Suppressor macrophage (primary cell): ENCODE measurements at regions not wholly inside any gene's neighbourhood (a gene's known extent, or its start where the extent isn't known, plus 50 kb on each side); places are given as distances from the start of the nearest gene placed in this dataset.

Experiments
- DNase-seq, 4 experiments: peaks; one replicate each; pipeline ENCODE4 v3.0.0-alpha.2; 2020 to 2022

DNA sequence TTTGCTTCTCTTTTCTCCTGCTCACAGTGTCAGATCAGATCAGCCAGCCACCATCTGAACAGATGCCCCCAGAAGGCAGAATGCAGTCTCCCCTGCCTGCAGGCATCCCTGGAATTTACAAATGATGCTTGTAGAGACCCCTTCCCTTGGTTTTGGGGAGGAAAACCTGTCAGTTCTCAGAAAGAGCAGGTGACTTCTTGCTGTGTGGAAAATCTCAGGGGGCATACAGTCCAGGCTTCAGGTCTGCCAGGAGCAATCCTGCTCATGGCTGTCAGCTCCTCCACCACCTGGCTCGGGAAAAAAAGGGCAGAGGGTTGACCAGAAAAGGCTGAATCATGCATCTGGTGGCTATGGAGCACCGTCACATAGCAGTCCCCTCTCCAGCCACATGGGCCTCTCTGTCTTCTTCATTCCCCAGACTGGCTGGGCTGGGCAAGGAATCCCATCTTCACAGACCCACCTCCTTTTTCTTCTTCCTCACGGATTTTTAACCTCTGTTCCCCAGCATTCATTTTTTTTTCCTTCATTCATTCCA, 107.0 kb downstream of the KCNF1 start:
- no peak for DNase-seq

DNA sequence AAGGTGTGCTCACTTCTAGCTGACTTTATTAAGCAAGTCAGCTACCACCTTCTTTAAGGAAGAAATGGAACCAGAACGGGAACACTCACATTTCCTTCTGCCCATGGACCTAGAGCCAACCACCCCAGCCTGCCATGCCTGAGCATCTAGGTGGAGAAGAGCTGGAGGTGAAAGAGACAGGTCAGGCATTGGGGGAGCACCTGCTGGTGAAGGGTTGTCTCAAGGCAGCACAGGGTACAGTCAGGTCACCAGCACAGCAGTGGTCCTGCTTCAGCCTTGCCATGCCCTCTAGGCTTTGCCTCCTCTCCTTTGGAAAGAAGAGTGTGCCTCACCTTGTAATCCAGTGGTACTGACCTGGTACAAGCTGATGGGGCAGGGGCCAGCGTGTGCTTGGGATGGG, 107.9 kb downstream of the KCNF1 start:
- DNase-seq = no peak

DNA sequence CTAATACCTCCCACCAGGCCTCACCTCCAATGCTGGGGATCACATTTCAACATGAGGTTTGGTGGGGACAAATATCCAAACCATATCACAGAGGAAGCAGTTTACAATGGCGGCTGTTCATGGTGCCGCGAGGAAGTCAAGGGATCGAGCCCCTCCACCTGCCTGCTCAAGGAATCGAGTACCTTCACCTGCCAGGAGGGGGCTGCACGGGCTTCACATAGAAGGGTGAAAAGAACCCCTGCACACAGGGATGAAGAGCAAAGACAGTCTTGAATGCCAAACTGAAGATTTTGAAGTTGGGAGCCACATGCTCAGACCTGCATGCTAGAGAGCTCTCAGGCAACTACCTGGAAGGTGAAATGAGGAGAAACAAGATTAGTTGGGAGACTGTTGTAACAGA, 110.3 kb downstream of the KCNF1 start:
- no peak for DNase-seq

DNA sequence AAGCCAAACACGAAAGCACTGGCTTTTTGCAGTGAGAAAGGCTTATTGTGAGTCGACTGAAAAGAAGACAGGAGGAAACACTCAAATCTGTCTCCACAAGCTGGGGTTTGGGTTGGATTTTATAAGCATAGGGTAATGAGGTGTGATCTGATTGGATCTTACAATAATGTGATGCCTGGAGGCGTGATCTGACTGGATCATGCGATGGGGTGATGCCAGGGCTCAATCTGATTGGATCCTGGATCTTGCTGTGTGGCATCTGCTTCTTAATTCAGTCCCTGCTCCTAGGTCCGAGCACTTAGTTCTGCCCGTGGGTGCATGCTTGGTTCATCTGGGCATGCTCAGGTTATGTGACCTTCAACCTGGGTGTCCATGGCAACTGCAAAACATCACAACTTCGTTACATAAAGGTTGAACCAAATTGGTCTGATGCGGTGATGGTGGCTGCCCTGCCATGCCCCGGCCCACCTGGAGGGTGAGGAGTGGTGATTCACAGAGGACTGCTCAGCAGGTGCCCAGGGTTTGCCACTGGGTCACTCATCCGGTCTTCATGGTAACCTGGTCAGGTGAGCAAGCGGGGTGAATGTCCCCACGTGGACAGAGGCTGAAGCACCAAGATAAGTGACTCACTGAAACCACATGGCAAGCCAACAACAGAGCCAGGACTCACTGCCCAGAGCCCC, 111.0 kb downstream of the KCNF1 start:
- DNase-seq = no peak

DNA sequence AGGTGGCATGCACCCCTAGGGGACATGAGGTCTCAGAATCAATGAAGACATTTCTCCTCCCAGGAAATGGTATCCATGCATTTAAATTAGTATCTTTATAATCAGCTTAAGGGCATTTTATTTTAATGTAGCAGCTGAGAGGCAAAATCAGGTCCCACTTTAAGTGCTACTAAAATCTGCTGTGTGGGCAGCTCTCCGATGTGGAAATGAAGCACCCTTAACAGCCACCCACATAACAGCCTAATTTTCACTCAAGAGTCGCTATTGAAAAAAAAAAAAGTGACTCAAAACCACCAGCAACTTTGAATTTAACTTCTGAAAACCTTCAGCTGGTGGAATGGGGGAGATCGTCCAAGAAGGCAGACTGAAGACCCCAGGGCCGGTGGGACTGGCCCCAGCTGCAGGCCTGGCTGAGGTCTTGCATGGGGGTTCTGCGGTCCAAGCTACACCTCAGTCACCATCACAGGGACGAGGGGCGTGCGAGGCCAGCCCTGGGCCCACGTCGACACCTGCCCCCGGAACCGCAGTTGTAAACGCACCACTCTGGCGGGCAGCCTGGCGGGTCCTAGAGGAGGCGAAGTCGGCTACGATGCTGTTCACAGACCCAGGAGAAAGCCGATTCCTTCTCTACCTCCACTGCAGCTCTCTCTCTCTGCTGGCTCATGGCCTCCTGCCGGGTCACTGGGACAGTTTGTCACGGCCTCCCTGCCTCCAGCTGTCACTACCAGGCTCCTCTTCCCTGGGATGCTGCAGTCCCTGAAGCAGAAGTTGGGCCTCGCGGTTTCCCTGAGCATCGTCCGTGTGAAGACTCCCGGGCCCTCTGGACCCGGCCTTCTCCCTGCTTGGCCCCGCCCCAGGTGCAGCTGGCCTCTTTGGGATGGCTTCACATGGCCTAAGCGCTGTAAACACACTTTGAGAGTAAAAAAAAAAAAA, 111.9 kb downstream of the KCNF1 start:
- no peak for DNase-seq

DNA sequence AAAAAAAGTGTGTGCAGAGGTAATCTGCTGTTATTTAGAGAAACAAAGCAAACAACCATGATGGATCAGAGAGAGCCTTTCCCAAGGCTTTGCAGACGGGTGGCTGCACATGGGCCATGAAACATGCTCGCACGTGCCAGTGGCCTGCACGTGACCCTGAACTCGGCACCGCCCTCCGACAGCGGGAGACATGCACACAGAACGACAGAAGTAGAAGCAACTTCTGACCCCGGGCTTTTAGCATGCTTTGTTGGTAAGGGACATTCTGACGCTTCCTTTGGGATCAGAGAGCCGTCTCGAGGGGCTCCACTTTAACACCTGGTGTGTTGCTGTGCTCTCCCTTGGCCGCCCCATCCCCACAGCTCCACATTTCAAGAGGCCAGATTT, 112.5 kb downstream of the KCNF1 start:
- no peak for DNase-seq

DNA sequence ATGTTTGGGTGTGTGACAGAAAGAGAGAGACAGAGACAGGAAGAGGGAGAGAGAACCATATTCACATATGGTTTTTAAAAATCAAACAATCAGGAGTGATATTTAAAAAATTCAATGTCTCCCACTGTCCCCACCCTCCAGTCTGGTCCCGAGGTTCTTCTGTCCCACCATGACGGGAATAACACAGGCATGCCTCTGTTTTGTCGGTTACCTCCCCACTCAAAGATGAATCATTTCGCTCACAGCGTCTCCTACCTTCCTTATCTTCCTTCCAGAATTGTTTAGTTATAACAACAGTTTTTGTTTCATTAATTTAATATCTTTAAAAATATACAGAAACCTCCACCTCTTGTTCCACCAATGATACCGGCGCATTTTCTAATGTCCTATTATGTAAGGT, 113.0 kb downstream of the KCNF1 start:
- no peak for DNase-seq

DNA sequence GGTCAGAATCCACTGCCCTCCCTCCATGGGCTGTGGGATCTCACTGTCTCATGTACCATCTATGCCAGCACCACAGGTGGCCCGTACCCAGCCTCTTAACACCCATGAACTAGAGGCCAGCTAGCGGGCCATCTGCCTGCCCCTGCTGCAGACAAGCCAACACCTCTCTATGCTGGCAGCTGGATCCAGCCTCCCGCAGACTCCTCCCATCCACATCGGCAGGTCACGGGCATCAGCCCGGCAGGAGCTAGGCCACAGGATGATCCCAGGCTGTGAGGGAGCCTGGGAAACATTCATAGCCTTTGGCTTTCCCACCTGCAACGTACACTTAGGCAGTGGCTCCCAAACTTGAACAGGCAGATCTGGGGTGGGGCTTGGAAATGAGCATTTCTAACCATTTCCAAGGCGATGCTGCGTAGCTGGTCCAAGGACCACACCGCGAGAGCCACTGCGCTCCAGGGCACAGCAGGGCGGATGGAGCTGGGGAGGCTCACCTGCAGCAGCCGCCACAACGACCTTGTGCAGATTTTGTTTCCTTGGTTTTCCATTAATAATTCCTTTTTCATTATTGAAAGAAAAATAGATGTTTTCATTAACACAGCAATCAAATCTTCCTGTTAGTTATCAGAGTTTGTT, 114.7 kb downstream of the KCNF1 start:
- DNase-seq = no peak

DNA sequence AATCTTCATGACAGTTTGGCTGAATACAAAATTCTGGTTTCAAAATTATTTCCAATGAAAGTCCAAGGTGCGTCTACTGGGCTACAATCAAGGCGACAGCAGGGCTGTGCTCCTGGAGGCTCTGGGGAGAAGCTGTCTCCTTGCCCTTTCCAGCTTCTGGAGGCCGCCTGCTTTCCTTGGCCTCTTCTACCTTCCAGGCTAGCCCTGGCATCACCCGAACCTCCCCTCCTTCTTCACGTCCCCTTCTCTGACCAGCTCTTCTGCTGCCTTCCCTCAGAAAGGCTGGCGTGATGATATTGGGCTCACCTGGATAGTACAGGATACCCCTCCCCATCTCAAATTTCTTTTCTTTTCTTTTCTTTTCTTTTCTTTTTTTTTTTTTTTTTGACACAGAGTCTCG, 115.5 kb downstream of the KCNF1 start:
- no peak for DNase-seq

DNA sequence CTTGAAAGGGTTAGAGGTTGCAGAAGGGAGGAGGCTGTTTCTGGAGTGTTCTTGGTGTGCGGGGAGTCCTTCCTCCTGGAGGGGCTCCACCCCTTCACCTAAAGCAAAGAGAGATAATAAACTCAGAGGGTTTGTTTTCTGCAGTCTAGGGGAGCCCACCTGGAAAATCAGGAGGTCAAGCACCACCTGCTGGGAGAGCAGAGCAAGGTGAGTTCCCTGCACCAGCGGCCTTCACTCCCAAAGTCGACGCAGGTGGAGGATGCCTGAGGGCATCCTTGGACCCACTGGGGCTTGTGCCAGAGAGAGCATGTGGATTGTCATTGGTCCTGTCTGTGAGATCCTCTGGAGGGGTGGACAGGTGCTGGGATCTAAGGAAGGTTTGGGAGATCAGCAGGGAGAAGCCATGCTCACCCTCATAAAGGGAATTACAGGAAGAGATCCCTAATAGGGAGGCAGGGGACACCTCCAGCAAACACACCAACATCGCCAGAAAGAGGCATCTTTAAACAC, 116.7 kb downstream of the KCNF1 start:
- DNase-seq = no peak

DNA sequence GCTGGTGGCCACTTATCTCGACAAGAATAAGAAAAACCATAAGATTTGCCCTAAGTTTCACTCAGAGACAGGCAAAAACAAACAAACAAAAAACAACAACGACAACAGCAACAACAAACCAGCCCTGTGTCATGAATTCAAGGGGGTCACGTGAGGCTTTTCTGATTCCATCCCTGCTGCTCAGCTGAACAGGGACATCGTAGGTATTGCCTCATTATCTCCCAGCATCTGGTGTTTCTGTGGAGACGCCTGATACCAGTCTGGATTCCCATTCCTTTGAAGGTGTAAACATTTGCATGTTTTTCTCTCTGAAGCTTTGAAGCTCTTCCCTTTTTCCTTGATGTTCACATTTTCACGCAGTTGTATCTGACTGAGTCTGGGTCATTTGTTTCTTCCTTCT, 117.4 kb downstream of the KCNF1 start:
- DNase-seq = no peak

DNA sequence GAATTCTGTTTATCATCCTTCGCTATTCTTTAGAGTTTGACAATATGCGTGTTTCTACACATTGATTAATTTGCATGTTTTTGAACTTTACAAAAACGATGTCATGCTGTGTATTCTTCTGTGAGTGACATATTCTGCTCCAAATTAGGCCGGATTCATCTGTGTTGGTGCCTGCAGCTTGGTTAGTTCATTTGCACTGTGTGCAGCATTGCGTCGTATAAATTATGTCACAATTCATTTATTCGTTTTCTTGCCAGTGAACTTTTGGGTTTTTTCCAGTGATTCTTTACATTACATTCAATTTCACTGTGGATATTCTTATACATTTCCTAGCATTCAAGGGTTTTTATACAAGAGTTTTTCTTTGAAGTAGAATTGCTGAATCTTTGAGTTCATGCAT, 118.3 kb downstream of the KCNF1 start:
- DNase-seq = no peak

DNA sequence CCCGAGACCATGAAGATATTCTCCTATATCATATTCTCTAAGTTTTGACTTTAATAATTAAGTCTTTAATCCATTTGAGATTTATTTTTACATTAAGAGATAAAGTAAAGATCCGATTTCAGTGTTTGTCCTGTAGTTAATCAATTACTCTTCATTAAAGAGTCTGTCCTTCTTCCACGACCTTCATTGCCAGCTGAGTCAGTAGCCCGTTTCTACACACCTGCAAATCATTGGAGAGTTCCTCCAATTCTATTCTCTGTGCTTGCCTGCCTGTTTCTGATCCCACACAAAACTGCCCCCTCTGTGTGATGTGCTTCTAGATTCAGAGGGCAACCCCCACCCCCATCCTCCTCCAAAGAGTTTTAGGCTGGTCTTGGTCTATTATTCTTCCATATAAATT, 119.2 kb downstream of the KCNF1 start:
- no peak for DNase-seq

DNA sequence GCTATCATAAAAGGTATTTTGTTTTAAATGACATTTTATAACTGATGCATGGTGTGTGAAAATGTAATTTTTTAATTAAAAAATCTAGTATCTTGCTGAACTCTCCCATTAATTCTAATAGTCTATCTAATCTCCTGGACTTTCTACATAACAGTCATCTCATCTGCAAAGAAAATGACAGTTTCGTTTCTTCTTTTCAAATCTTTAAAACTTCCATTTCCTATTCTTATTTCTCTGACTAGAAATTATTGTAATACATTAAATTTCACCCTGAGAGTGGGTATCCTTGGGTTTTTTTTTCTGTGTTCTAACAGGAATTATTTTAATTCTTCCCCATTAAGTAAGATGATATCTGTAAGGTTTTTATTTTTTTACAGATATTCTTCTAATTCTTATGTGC, 120.1 kb downstream of the KCNF1 start:
- peak in 2 of 4 experiments; percentile 11 to 34 for DNase-seq

DNA sequence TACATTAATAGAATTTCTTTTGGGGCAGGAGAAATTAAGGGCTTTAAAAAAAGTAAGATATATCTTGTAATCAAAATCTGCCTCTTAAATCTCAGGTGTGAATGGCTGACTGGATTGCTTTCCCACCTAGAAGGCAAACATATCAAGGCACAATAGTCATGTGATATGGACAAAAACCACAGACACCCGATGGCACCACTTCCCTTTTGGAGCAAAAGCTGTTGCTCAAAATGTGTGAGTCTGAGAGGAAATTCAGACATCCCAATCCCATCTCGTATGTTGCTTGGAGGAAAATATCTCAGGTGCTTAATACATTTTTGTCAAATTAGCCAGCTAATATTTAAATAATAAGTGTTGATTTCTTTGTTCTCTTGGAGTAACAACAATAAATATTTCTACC, 120.7 kb downstream of the KCNF1 start:
- DNase-seq = peak; percentile 39 to 62 (median 46)

DNA sequence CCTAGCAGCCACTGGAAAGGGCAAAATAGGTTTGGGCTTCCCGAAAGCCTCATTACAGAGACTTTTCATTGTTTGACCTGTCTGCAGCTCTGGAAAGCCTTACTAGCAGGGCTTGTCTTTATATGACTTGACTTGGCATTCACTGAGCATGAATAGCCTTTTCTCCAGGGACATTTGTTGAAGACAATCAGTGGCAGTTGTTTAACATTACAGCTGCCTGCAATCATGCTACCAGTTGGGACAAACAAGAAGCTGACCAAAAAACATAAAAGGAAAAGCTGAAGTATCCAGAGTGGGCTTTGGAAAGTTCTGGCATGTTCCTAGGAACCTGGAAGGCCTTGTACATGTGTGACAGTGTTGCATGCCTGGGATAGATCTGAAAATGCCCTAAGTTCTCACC, 121.4 kb downstream of the KCNF1 start:
- DNase-seq = no peak

DNA sequence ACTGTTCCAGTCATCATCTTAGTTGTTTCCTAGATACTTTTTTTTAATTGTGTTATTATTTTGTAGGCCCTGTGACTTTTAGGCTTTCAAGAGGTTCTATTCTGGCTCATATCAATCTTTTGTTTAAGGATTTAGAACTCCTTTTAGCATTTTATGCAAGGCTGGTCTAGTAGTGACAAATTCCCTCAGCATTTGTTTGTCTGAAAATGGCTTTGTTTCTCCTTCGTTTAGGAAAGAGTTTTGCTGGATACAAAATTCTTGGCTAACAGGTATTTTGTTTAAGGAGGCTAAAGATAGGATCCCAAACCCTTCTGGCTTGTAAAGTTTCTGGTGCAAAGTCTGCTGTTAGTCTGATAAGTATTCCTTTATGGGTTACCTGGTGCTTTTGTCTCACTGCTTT, 116.6 kb upstream of the SLC66A3 start:
- no peak for DNase-seq

DNA sequence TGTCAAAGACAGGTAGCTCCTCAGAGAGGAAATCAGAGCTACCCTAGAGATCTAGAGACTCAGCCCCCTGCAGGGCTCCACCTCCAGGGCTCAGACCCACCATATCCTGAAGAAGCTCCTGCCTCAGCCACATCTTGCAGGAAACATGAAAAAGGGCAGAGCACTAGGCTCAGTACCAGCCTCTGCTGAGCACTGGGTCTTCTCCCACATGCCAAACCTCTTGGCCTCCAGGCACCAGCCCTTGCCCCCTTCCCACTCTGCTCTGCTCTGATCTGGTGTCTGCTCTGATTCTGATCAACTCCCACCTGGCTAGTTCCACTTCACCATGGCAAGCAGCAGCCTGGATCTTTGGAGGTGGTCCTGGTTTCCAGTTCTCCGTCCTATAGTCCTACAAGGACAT, 114.3 kb upstream of the SLC66A3 start:
- no peak for DNase-seq

DNA sequence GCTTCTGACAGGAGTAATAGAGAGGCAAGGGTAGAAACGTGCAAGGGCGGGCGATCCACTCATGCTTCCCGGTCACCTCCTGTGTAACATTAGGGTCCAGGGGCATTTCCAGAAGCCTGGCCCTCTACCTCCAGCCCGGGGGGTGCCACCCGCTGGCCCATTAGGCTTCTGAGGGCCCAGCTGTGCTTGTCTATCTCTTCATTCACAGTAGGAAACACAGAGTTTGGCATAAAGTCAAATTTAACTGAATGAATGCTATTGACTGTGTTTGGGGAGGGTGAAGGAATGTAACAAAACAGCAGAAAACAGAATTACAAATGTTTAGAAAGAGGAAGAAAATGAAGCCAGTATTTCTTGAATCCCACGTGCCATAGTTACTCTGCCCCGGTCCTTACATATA, 112.4 kb upstream of the SLC66A3 start:
- DNase-seq = no peak

DNA sequence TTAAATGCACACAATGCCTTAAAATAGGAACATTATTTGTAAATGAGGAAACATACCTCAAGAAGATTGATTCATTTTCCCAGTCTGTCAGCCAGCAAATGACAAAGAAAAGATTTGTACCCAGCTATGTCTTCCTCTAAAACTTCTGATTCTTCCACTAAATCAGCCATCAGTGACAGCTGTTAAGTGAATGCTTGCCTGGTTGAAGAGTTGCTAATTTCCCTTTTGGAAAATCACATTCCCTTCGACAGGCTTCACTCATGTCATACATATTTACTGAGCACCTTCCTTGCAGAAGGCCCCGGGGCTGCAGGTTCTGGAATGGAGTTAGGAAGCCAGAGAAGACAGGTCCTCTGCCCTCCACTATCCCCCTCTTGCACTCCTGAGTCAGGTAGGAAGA, 112.0 kb upstream of the SLC66A3 start:
- DNase-seq = no peak

DNA sequence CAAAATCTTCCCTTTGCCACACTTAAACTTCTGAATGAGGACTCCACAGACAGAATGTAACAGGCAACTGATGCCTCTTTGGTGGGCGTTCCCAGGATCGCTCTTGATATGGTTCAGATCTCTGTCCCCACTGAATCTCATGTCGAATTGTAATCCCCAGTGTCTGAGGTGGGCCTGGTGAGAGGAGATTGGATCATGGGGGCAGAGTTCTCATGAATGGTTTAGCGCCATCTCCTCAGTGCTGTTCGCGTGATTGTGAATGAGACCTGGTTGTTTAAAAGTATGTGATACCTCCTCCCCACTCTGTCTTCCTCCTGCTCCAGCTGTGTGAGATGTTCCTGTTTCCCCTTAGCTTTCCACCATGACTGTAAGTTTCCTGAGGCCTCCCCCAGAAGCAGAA, 111.1 kb upstream of the SLC66A3 start:
- DNase-seq = no peak

DNA sequence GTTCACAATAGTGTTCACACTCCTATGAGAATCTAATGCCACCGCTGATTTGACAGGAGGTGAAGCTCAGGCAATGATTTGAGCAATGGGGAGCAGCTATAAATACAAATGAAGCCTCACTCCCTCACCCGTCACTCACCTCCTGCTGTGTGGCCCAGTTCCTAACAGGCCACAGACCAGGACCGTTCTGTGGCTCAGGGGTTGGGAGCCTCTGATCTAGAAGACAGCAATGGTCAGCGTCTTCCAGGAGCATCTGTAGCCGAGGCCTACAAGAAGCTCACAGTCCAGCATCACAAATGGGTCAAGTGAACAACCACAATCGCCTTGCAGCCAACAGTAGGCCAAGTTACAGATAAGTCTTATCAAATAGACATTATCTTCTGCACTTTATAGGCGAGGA, 110.0 kb upstream of the SLC66A3 start:
- DNase-seq = no peak

DNA sequence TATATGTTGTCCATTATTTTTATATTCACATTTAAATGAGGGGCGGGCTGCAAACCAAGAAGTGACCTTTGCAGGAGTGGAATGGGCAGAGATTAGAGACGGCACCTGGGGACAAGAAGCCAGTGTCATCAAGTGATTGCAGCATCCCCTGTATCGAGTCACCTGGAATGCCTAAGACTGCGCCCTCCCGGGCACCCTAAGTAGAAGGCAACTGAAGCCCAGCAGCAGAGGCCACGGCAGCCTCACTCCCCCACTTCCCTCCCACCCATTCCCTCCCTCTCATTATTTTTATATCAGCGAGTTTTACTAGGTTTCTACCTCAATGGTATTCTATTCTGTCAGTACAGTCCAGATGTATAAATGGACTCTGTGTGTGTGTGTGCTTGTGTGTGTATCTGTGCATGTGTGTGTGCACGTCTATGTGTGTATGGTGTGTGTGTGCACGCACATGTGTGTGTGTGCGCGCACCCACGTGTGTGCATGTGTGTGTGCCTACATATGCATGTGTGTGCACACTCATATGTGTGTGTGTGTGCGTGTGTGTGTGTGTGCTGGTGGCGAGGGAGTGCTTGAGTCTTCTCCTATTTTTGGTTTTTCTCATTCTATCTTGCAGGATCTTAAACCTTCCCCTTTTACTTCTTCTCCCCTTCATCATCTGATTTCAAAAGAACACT, 106.8 kb upstream of the SLC66A3 start:
- DNase-seq = no peak
